SK-N-SH (cell line): ENCODE measurements at regions not wholly inside any gene's neighbourhood (a gene's known extent, or its start where the extent isn't known, plus 50 kb on each side); places are given as distances from the start of the nearest gene placed in this dataset.

Experiments used
- MAX ChIP-seq: IDR thresholded peaks from 2 replicates; pipeline ENCODE4 v1.4.0; 2012; ENCODE audit warnings: low read depth
- POLR2AphosphoS5 ChIP-seq: IDR thresholded peaks from 2 replicates; pipeline ENCODE4 v1.6.1; 2012; ENCODE audit warnings: low read depth, low read length
- TCF12 ChIP-seq: IDR thresholded peaks from 2 replicates; pipeline ENCODE4 v1.4.0; 2012
- TEAD4 ChIP-seq: IDR thresholded peaks from 2 replicates; pipeline ENCODE4 v1.4.0; 2012; ENCODE audit warnings: mild to moderate bottlenecking, borderline replicate concordance; ENCODE audit not compliant: insufficient read depth
- TF ChIP-seq, protein P1 (sequence below): fragments of 200-600 bp; sonication (generic); IDR thresholded peaks from 2 replicates; pipeline ENCODE4 v1.6.1; 2017; ENCODE audit warnings: antibody characterized with exemption, mild to moderate bottlenecking, moderate library complexity

DNA sequence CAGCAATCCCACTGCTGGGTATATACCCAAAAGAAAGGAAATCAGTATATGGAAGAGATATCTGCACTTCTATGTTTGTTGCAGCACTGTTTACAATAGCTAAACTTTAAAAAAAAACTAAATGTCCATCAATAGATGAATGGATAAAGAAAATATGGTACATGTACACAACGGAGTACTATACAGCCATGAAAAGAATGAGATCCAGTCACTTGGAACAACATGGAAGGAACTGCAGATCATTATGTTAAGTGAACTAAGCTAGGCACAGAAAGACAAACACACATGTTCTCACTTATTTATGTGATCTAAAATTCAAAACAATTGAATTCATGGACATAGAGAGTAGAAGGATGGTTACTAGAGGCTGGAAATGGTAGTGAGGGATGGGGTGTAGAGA lies 400.7 kb downstream of the ZNF674 start:
- TF ChIP-seq POLR2AphosphoS5 (no peak), TCF12 (no peak), TEAD4 (no peak), MAX (no peak)
- TF ChIP-seq, protein P1, sequence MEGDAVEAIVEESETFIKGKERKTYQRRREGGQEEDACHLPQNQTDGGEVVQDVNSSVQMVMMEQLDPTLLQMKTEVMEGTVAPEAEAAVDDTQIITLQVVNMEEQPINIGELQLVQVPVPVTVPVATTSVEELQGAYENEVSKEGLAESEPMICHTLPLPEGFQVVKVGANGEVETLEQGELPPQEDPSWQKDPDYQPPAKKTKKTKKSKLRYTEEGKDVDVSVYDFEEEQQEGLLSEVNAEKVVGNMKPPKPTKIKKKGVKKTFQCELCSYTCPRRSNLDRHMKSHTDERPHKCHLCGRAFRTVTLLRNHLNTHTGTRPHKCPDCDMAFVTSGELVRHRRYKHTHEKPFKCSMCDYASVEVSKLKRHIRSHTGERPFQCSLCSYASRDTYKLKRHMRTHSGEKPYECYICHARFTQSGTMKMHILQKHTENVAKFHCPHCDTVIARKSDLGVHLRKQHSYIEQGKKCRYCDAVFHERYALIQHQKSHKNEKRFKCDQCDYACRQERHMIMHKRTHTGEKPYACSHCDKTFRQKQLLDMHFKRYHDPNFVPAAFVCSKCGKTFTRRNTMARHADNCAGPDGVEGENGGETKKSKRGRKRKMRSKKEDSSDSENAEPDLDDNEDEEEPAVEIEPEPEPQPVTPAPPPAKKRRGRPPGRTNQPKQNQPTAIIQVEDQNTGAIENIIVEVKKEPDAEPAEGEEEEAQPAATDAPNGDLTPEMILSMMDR: no peak
